ENCODE measurements at regions not wholly inside any gene's neighbourhood (a gene's known extent, or its start where the extent isn't known, plus 50 kb on each side); places are given as distances from the start of the nearest gene placed in this dataset.

DNA sequence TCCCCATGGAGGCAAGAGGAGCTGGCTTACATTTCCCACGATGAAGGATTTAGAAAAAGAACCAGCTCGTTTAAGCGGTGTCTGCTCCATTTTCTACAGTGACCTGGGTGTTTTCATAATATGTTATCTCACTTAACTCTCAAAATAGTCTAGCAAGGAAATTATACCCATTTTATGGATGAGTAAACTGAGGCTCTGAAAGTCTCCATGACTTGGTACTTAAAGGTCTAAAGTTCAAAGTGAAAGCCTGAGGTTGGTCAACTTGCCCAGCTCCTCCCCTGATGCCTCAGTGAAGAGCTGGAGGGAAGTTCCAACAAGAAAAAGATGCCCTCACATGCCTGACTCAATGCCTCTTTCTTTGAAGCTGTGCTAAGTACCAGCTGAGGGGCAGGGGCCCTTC lies 232.0 kb downstream of the CBLN1 start (continued):
- no peak for TF ChIP-seq JUND (IDR thresholded peaks at IDR 0.05)
- TF ChIP-seq, protein P1, sequence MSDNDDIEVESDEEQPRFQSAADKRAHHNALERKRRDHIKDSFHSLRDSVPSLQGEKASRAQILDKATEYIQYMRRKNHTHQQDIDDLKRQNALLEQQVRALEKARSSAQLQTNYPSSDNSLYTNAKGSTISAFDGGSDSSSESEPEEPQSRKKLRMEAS (IDR thresholded peaks at IDR 0.05) = no peak
- TF ChIP-seq ELF1 (IDR thresholded peaks at IDR 0.05; ENCODE audit: borderline replicate concordance, low read depth) = no peak

DNA sequence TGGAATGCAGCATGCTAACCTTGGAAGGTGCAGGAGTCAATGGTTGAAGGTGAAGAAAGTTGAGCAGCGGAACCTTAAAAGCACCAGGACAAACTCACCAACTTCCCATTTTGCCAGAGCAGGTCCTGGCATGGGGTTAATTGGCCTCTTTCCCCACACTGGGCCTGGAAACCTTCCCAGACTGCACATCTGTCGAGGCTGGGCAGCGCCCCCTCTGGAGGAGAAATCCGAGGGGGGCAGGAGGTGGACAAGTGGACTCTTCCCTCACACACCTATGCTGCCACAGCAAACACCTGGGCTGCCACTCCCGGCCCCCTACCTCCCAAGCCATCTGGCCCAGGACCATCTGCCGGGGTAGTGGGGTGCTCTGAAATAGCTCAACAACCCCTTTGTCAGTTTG lies 232.4 kb downstream of the CBLN1 start:
- ChIA-PET RAD21 (ENCODE audit: low non-redundant PET in 1 of 2, low total read pairs in 2 of 2, uncharacterized antibody in 2 of 2, unreplicated experiment in 2 of 2) (no interaction called here), POLR2A (no interaction called here), CTCF (no interaction called here)
- intact Hi-C loops (cut with micrococcal nuclease) = no loop called here
- ATAC-seq (peak; percentile 43), DNase-seq (ENCODE audit: low read depth, low spot score) (no peak)
- Histone ChIP-seq H3K9ac (ENCODE audit: low read length) (no peak overlapping the region), H3K36me3 (ENCODE audit: control insufficient read depth in 1 of 2, insufficient read depth in 2 of 2, low read length in 2 of 2) (no peaks in the 10 kb centered on the region), H2AFZ (ENCODE audit: low read depth, low read length, poor library complexity, severe bottlenecking) (no peak overlapping the region), H3K27ac (ENCODE audit: low read depth, low read length) (no peak overlapping the region), H3K4me2 (ENCODE audit: low read length) (no peak overlapping the region; the same call in 1 of the 2 replicates), H3K4me1 (ENCODE audit: control insufficient read depth in 1 of 2, insufficient read depth in 2 of 2, low read length in 2 of 2) (peaks cover 0 to 10% of the 10 kb centered on the region in 2 experiments; a peak in 2 of 4 replicates), H3K27me3 (ENCODE audit: insufficient read depth, low read length) (peaks cover 3% of the 10 kb centered on the region), H3K9me2 (ENCODE audit: insufficient read depth) (no peaks in the 10 kb centered on the region), H4K20me1 (ENCODE audit: insufficient read depth) (no peaks in the 10 kb centered on the region), H3K79me2 (ENCODE audit: insufficient read depth, low read length) (no peaks in the 10 kb centered on the region), H3K4me3 (replicated peaks in 1 of 2; ENCODE audit: low read depth in 1 of 2, low read length in 2 of 2) (no peak overlapping the region), H3K9me3 (ENCODE audit: control insufficient read depth in 1 of 2, insufficient read depth in 1 of 2, low read depth in 1 of 2, low read length in 2 of 2) (no peaks in the 10 kb centered on the region)
- TF ChIP-seq, protein P2, sequence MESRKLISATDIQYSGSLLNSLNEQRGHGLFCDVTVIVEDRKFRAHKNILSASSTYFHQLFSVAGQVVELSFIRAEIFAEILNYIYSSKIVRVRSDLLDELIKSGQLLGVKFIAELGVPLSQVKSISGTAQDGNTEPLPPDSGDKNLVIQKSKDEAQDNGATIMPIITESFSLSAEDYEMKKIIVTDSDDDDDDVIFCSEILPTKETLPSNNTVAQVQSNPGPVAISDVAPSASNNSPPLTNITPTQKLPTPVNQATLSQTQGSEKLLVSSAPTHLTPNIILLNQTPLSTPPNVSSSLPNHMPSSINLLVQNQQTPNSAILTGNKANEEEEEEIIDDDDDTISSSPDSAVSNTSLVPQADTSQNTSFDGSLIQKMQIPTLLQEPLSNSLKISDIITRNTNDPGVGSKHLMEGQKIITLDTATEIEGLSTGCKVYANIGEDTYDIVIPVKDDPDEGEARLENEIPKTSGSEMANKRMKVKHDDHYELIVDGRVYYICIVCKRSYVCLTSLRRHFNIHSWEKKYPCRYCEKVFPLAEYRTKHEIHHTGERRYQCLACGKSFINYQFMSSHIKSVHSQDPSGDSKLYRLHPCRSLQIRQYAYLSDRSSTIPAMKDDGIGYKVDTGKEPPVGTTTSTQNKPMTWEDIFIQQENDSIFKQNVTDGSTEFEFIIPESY (IDR thresholded peaks at IDR 0.05; ENCODE audit: extremely low read depth, insufficient replicate concordance, low read length) = no peak
- TF ChIP-seq, protein P3, sequence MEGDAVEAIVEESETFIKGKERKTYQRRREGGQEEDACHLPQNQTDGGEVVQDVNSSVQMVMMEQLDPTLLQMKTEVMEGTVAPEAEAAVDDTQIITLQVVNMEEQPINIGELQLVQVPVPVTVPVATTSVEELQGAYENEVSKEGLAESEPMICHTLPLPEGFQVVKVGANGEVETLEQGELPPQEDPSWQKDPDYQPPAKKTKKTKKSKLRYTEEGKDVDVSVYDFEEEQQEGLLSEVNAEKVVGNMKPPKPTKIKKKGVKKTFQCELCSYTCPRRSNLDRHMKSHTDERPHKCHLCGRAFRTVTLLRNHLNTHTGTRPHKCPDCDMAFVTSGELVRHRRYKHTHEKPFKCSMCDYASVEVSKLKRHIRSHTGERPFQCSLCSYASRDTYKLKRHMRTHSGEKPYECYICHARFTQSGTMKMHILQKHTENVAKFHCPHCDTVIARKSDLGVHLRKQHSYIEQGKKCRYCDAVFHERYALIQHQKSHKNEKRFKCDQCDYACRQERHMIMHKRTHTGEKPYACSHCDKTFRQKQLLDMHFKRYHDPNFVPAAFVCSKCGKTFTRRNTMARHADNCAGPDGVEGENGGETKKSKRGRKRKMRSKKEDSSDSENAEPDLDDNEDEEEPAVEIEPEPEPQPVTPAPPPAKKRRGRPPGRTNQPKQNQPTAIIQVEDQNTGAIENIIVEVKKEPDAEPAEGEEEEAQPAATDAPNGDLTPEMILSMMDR (IDR thresholded peaks at IDR 0.05 in 2 of 3, conservative IDR thresholded peaks at IDR 0.05 in 1 of 3; ENCODE audit: borderline replicate concordance in 1 of 3, insufficient read depth in 1 of 3, low read depth in 2 of 3, low read length in 2 of 3) = peak in 1 of 3 experiments; percentile 10; a peak in 1 of 6 replicates
- no TSS peak for BruUV-seq (replicated peaks)
